ENCODE measurements at regions not wholly inside any gene's neighbourhood (a gene's known extent, or its start where the extent isn't known, plus 50 kb on each side); places are given as distances from the start of the nearest gene placed in this dataset.

GRCh38 chr7:137093198-137093597 lies 224.7 kb downstream of the CHRM2 start:
- TF ChIP-seq CTCF (IDR thresholded peaks at IDR 0.05; ENCODE audit: low read depth, low read length) (no peak), EZH2phosphoT487 (IDR thresholded peaks at IDR 0.05; ENCODE audit: low read depth) (no peak)

All from OCI-LY3 (cell line).